Calu3 (cell line): ENCODE measurements at regions not wholly inside any gene's neighbourhood (a gene's known extent, or its start where the extent isn't known, plus 50 kb on each side); places are given as distances from the start of the nearest gene placed in this dataset.

Source experiments
- BruUV-seq: library from RNA; stranded (reverse); fragments of 400-500 nt; replicated peaks from 2 replicates; lab custom pipeline; 2021; lab: Mats Ljungman, UMichigan
- CTCF ChIA-PET: fragments of 300-600 bp; sonication (Branson Sonifier 250); formaldehyde crosslinking; loops from one replicate; lab custom pipeline; 2022; ENCODE audit warnings: antibody characterized with exemption; lab: Charles Lee
- DNase-seq: peaks from one replicate; pipeline ENCODE4 v3.0.0; 2022
- H3K27ac Mint-ChIP-seq: one replicate; pipeline ENCODE4 v1.8.0; 2022; ENCODE audit warnings: mixed read lengths; ENCODE audit not compliant: unreplicated experiment
- H3K27me3 Mint-ChIP-seq: one replicate; pipeline ENCODE4 v1.8.0; 2022; ENCODE audit warnings: mixed read lengths; ENCODE audit not compliant: unreplicated experiment
- H3K36me3 Mint-ChIP-seq: one replicate; pipeline ENCODE4 v1.8.0; 2022; ENCODE audit warnings: mild to moderate bottlenecking, moderate library complexity, mixed read lengths; ENCODE audit not compliant: insufficient read depth, unreplicated experiment
- H3K4me1 Mint-ChIP-seq: one replicate; pipeline ENCODE4 v1.8.0; 2022; ENCODE audit warnings: mild to moderate bottlenecking, low read depth, mixed read lengths; ENCODE audit not compliant: unreplicated experiment
- H3K4me3 Mint-ChIP-seq: one replicate; pipeline ENCODE4 v1.8.0; 2022; ENCODE audit warnings: mild to moderate bottlenecking, low read depth, moderate library complexity, mixed read lengths; ENCODE audit not compliant: unreplicated experiment
- H3K9me3 Mint-ChIP-seq: one replicate; pipeline ENCODE4 v1.8.0; 2022; ENCODE audit warnings: low read depth, mixed read lengths; ENCODE audit not compliant: unreplicated experiment
- CTCF ChIP-seq: fragments of 200-600 bp; IDR thresholded peaks from one replicate; pipeline ENCODE4 v1.8.0; 2022; ENCODE audit warnings: antibody characterized with exemption; ENCODE audit not compliant: unreplicated experiment
- intact Hi-C: fragments of 100-400 bp; cut with micrococcal nuclease; formaldehyde crosslinking; loops from one replicate; pipeline ENCODE4 v1.10.0; 2022; ENCODE audit not compliant: unreplicated experiment

GRCh38 chr15:48028712-48029111 lies 92.1 kb upstream of the SLC24A5 start:
- Mint-ChIP-seq H3K4me1 (no peaks in the 10 kb centered on the region), H3K27me3 (no peaks in the 10 kb centered on the region), H3K9me3 (peaks cover 5% of the 10 kb centered on the region), H3K27ac (no peak overlapping the region), H3K36me3 (no peaks in the 10 kb centered on the region), H3K4me3 (no peak overlapping the region)
- intact Hi-C loops, result no loop called here
- no peak for DNase-seq
- CTCF ChIA-PET, result no interaction called here
- no TSS peak for BruUV-seq
- TF ChIP-seq CTCF, result no peak

GRCh38 chr15:48029642-48030041 lies 91.1 kb upstream of the SLC24A5 start:
- intact Hi-C loops, result no loop called here

GRCh38 chr15:48031466-48031865 lies 89.3 kb upstream of the SLC24A5 start:
- no peak for DNase-seq
- H3K36me3 Mint-ChIP-seq, result no peaks in the 10 kb centered on the region
- H3K9me3 Mint-ChIP-seq, result peaks cover 4% of the 10 kb centered on the region
- no TSS peak for BruUV-seq
- no peak overlapping the region for H3K4me3 Mint-ChIP-seq
- no peaks in the 10 kb centered on the region for H3K4me1 Mint-ChIP-seq
- intact Hi-C loops, result no loop called here
- CTCF ChIA-PET, result no interaction called here
- H3K27me3 Mint-ChIP-seq, result no peaks in the 10 kb centered on the region
- no peak overlapping the region for H3K27ac Mint-ChIP-seq
- TF ChIP-seq CTCF, result no peak

More at GRCh38 chr15:48029642-48030041, 91.1 kb upstream of the SLC24A5 start:
- Mint-ChIP-seq H3K27me3 (no peaks in the 10 kb centered on the region), H3K4me1 (no peaks in the 10 kb centered on the region), H3K9me3 (peaks cover 7% of the 10 kb centered on the region), H3K27ac (no peak overlapping the region), H3K36me3 (no peaks in the 10 kb centered on the region), H3K4me3 (no peak overlapping the region)
- DNase-seq, result no peak
- no peak for TF ChIP-seq CTCF
- CTCF ChIA-PET, result no interaction called here
- BruUV-seq, result no TSS peak

- intact Hi-C loops, result no loop called here
- CTCF ChIA-PET, result no interaction called here
- no peak overlapping the region for H3K27ac Mint-ChIP-seq
- no peaks in the 10 kb centered on the region for H3K27me3 Mint-ChIP-seq
- H3K9me3 Mint-ChIP-seq, result peaks cover 6% of the 10 kb centered on the region
- DNase-seq, result no peak
- no TSS peak for BruUV-seq
- no peak for TF ChIP-seq CTCF
- no peaks in the 10 kb centered on the region for H3K4me1 Mint-ChIP-seq
- H3K36me3 Mint-ChIP-seq, result no peaks in the 10 kb centered on the region
- H3K4me3 Mint-ChIP-seq, result no peak overlapping the region
These were observed 88.8 kb upstream of the SLC24A5 start for GRCh38 chr15:48031973-48032372.

GRCh38 chr15:48032911-48033310 lies 87.9 kb upstream of the SLC24A5 start:
- Mint-ChIP-seq H3K36me3 (no peaks in the 10 kb centered on the region), H3K27ac (no peak overlapping the region), H3K4me3 (no peak overlapping the region), H3K9me3 (peaks cover 6% of the 10 kb centered on the region), H3K4me1 (no peaks in the 10 kb centered on the region), H3K27me3 (no peaks in the 10 kb centered on the region)
- no TSS peak for BruUV-seq
- CTCF ChIA-PET, result no interaction called here
- intact Hi-C loops, result no loop called here
- no peak for DNase-seq
- no peak for TF ChIP-seq CTCF
